H9 (cell line): ENCODE measurements at regions not wholly inside any gene's neighbourhood (a gene's known extent, or its start where the extent isn't known, plus 50 kb on each side); places are given as distances from the start of the nearest gene placed in this dataset.

ENCODE experiments used
- DNase-seq: peaks from one replicate; pipeline ENCODE4 v3.0.0-alpha.2; 2017
- H2AFZ ChIP-seq: one replicate; pipeline ENCODE4 v1.6.1; 2013; ENCODE audit warnings: mild to moderate bottlenecking, low read length, control low read depth, moderate library complexity
- H2AK5ac ChIP-seq: 2 replicates; pipeline ENCODE4 v1.6.1; 2013; ENCODE audit warnings: low read length, control low read depth, mixed read lengths; ENCODE audit not compliant: insufficient read length
- H2BK120ac ChIP-seq: one replicate; pipeline ENCODE4 v1.6.1; 2013; ENCODE audit warnings: low read depth, mild to moderate bottlenecking, low read length, control low read depth, inconsistent platforms; ENCODE audit not compliant: poor library complexity, severe bottlenecking
- H2BK12ac ChIP-seq: 2 replicates; pipeline ENCODE4 v1.6.1; 2013; ENCODE audit warnings: low read length, control low read depth, mixed read lengths, low read depth; ENCODE audit not compliant: insufficient read length
- H2BK15ac ChIP-seq: 2 replicates; pipeline ENCODE4 v1.6.1; 2013; ENCODE audit warnings: low read depth, low read length, control low read depth
- H2BK20ac ChIP-seq: one replicate; pipeline ENCODE4 v1.6.1; 2013; ENCODE audit warnings: low read depth, mild to moderate bottlenecking, low read length, control low read depth, inconsistent platforms; ENCODE audit not compliant: poor library complexity, severe bottlenecking
- H2BK5ac ChIP-seq: 2 replicates; pipeline ENCODE4 v1.6.1; 2013; ENCODE audit warnings: low read length, control low read depth, mixed read lengths; ENCODE audit not compliant: insufficient read length
- H3K14ac ChIP-seq: 2 replicates; pipeline ENCODE4 v1.6.1; 2013; ENCODE audit warnings: low read length, control low read depth; ENCODE audit not compliant: insufficient read depth
- H3K18ac ChIP-seq: 2 replicates; pipeline ENCODE4 v1.6.1; 2013; ENCODE audit warnings: low read depth, mild to moderate bottlenecking, mixed read lengths, low read length, control low read depth; ENCODE audit not compliant: insufficient read length
- H3K23ac ChIP-seq: 2 replicates; pipeline ENCODE4 v1.6.1; 2013; ENCODE audit warnings: low read length, control low read depth, mixed read lengths, low read depth; ENCODE audit not compliant: insufficient read length
- H3K23me2 ChIP-seq: 2 replicates; pipeline ENCODE4 v1.6.1; 2013; ENCODE audit warnings: low read depth, mild to moderate bottlenecking, mixed read lengths, low read length, control low read depth; ENCODE audit not compliant: insufficient read length, poor library complexity, severe bottlenecking
- H3K27ac ChIP-seq: 2 replicates; pipeline ENCODE4 v1.5.1; 2013; ENCODE audit warnings: low read length, control low read depth, mixed read lengths, low read depth; ENCODE audit not compliant: insufficient read length
- H3K27me3 ChIP-seq: 2 replicates; pipeline ENCODE4 v1.6.1; 2013; ENCODE audit warnings: low read length, control low read depth, inconsistent platforms; ENCODE audit not compliant: insufficient read depth
- H3K4ac ChIP-seq: 2 replicates; pipeline ENCODE4 v1.6.1; 2013; ENCODE audit warnings: low read depth, mild to moderate bottlenecking, control low read depth, inconsistent platforms, low read length, moderate library complexity
- H3K4me1 ChIP-seq: 2 replicates; pipeline ENCODE4 v1.6.1; 2013; ENCODE audit warnings: low read length, control low read depth, inconsistent platforms; ENCODE audit not compliant: insufficient read depth
- H3K4me2 ChIP-seq: 2 replicates; pipeline ENCODE4 v1.6.1; 2013; ENCODE audit warnings: low read length, control low read depth, mixed read lengths; ENCODE audit not compliant: insufficient read length, insufficient read depth
- H3K56ac ChIP-seq: 2 replicates; pipeline ENCODE4 v1.6.1; 2013; ENCODE audit warnings: low read depth, mild to moderate bottlenecking, mixed read lengths, low read length, control low read depth; ENCODE audit not compliant: insufficient read length
- H3K79me1 ChIP-seq: 2 replicates; pipeline ENCODE4 v1.6.1; 2013; ENCODE audit warnings: low read depth, mild to moderate bottlenecking, moderate library complexity, low read length, control low read depth, inconsistent platforms; ENCODE audit not compliant: insufficient read depth, poor library complexity, severe bottlenecking
- H3K79me2 ChIP-seq: 2 replicates; pipeline ENCODE4 v1.6.1; 2013; ENCODE audit warnings: low read length, control low read depth, inconsistent platforms; ENCODE audit not compliant: insufficient read depth
- H3K9ac ChIP-seq: 2 replicates; pipeline ENCODE4 v1.6.1; 2013; ENCODE audit warnings: low read length, control low read depth, mixed read lengths; ENCODE audit not compliant: insufficient read length; ENCODE audit errors: extremely low read depth
- H3K9me3 ChIP-seq: one replicate; pipeline ENCODE4 v1.6.1; 2013; ENCODE audit warnings: low read depth, low read length, inconsistent platforms; ENCODE audit not compliant: control insufficient read depth
- H3T11ph ChIP-seq: one replicate; pipeline ENCODE4 v1.6.1; 2013; ENCODE audit warnings: mild to moderate bottlenecking, low read length, control low read depth, inconsistent platforms
- H4K20me1 ChIP-seq: one replicate; pipeline ENCODE4 v1.6.1; 2013; ENCODE audit not compliant: control insufficient read depth, insufficient read length, insufficient read depth
- H4K5ac ChIP-seq: 2 replicates; pipeline ENCODE4 v1.6.1; 2013; ENCODE audit warnings: low read depth, mild to moderate bottlenecking, mixed read lengths, low read length, control low read depth; ENCODE audit not compliant: insufficient read length
- H4K8ac ChIP-seq: replicated peaks from 2 replicates; pipeline ENCODE4 v1.6.1; 2013; ENCODE audit warnings: low read length, control low read depth, mixed read lengths, low read depth; ENCODE audit not compliant: insufficient read length
- H4K91ac ChIP-seq: 2 replicates; pipeline ENCODE4 v1.6.1; 2013; ENCODE audit warnings: low read depth, mild to moderate bottlenecking, moderate library complexity, mixed read lengths, low read length, control low read depth; ENCODE audit not compliant: insufficient read length
- H3K27ac Mint-ChIP-seq, 3 experiments: 2 replicates in 2 of 3; 3 replicates in 1 of 3; pipeline ENCODE4 v1.8.0; 2020 to 2021; ENCODE audit warnings: mixed read lengths in 3 of 3, mild to moderate bottlenecking in 1 of 3, moderate library complexity in 1 of 3
- H3K27me3 Mint-ChIP-seq: 2 replicates; pipeline ENCODE4 v1.8.0; 2021; ENCODE audit warnings: low read depth, mild to moderate bottlenecking, moderate library complexity, mixed read lengths
- H3K36me3 Mint-ChIP-seq, 3 experiments: 2 replicates in 2 of 3; 3 replicates in 1 of 3; pipeline ENCODE4 v1.8.0; 2020 to 2021; ENCODE audit warnings: low read depth in 3 of 3, mixed read lengths in 3 of 3; ENCODE audit not compliant: insufficient read depth in 1 of 3
- H3K4me1 Mint-ChIP-seq, 2 experiments: 2 replicates each; pipeline ENCODE4 v1.8.0; 2020; ENCODE audit warnings: mixed read lengths in 2 of 2
- H3K4me3 Mint-ChIP-seq, 2 experiments: 2 replicates in 1 of 2; 3 replicates in 1 of 2; pipeline ENCODE4 v1.8.0; 2020 to 2021; ENCODE audit warnings: mild to moderate bottlenecking in 2 of 2, mixed read lengths in 2 of 2, moderate library complexity in 1 of 2
- H3K9me3 Mint-ChIP-seq, 2 experiments: 2 replicates in 1 of 2; 3 replicates in 1 of 2; pipeline ENCODE4 v1.8.0; 2020; ENCODE audit warnings: mild to moderate bottlenecking in 2 of 2, mixed read lengths in 2 of 2, moderate library complexity in 1 of 2
- CTCF ChIP-seq: fragments of 200-600 bp; sonication (generic); conservative IDR thresholded peaks from 3 replicates; pipeline ENCODE4 v1.8.0; 2021; ENCODE audit warnings: antibody characterized with exemption, mild to moderate bottlenecking
- WGBS: extraction: QIAGEN DNeasy Blood & Tissue Kit; methylation state at CpG from one replicate; pipeline ENCODE4 v1.1.7; 2013; ENCODE audit warnings: missing lambda C conversion rate, low lambda C conversion rate, mixed read lengths; ENCODE audit not compliant: insufficient read length; ENCODE audit errors: extremely low coverage; 5-methylcytosine and 5-hydroxymethylcytosine counted together

DNA sequence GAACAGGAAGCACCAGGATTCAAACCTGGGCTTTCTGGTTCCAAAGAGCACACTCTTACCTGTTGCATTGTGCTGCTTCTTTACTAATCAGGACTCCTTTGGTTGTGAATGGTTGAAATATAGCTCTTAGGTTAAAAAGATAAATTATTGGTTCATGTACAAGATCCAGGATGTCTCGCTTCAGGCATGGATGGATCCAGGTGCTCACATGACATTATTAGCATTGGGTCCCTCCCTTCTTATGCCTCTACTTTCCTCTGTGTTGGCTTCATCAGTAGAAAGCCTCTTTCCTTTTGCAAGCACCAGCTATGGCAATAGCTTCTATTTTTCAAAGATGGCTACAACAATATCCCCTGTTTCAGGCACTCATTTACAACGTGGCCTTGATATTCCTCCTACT is 217.7 kb upstream of the SULF2 start:
- Histone ChIP-seq H3K4me2 (no peak overlapping the region), H2AK5ac (no peak overlapping the region), H4K20me1 (no peaks in the 10 kb centered on the region), H3K18ac (no peak overlapping the region), H2BK5ac (no peak overlapping the region), H3K27me3 (no peaks in the 10 kb centered on the region), H3K79me2 (no peaks in the 10 kb centered on the region), H4K91ac (no peak overlapping the region), H4K5ac (no peak overlapping the region), H2BK120ac (no peak overlapping the region), H3K9ac (no peak overlapping the region), H3K23ac (no peak overlapping the region), H3K79me1 (no peaks in the 10 kb centered on the region), H4K8ac (no peak overlapping the region), H2BK12ac (no peak overlapping the region), H3K56ac (no peak overlapping the region), H3K9me3 (no peaks in the 10 kb centered on the region), H3T11ph (no peak overlapping the region), H2BK15ac (no peak overlapping the region), H3K14ac (no peak overlapping the region), H3K23me2 (no peaks in the 10 kb centered on the region), H3K4ac (no peak overlapping the region), H2BK20ac (no peak overlapping the region), H3K27ac (no peak overlapping the region), H3K4me1 (peaks cover 7% of the 10 kb centered on the region; the same call in 1 of the 2 replicates), H2AFZ (no peak overlapping the region)
- no peak for DNase-seq
- peaks cover 3% of the 10 kb centered on the region for H3K27me3 Mint-ChIP-seq
- H3K27ac Mint-ChIP-seq, result no peak overlapping the region
- no peak for TF ChIP-seq CTCF
- no CpG with 5 or more reads among the region's 2 CpGs for WGBS
- peaks cover 13 to 14% of the 10 kb centered on the region in 2 experiments for H3K4me1 Mint-ChIP-seq
- H3K36me3 Mint-ChIP-seq, result peaks cover 2 to 13% (median 5%) of the 10 kb centered on the region in 3 experiments
- H3K9me3 Mint-ChIP-seq, result peaks cover 9 to 21% of the 10 kb centered on the region in 2 experiments
- H3K4me3 Mint-ChIP-seq, result no peak overlapping the region
